HG02852 (cell line): ENCODE measurements at regions not wholly inside any gene's neighbourhood (a gene's known extent, or its start where the extent isn't known, plus 50 kb on each side); places are given as distances from the start of the nearest gene placed in this dataset.
"Not testable (repeated sequence)": the region's sequence is repeated elsewhere in the genome, so short reads cannot be mapped to it uniquely, and the experiment has no call there.

Experiments used
- ATAC-seq: cut with Tn5 transposase; IDR thresholded peaks from one replicate; pipeline ENCODE4 v1.9.1; 2021; ENCODE audit warnings: mild to moderate bottlenecking, moderate library complexity; ENCODE audit not compliant: unreplicated experiment

DNA sequence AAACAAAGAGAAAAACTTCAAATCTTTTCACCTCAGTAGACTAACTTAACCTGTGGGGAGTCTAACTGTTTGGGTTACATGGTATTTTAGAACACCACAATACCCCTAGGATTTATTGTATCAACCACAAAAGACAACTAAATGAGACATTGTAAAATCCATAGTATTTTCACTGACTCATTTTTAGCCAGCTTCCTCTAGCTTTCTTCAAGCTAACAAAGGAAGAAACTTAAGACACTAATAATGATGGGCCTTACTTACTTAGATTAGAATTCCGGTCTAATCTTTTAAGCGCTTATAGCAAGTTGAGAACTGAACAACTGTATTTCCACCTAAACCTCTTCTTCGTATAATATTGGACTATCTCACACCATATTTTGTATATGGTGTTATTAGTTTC lies 529.3 kb downstream of the DMRTA1 start:
- ATAC-seq, result no peak

DNA sequence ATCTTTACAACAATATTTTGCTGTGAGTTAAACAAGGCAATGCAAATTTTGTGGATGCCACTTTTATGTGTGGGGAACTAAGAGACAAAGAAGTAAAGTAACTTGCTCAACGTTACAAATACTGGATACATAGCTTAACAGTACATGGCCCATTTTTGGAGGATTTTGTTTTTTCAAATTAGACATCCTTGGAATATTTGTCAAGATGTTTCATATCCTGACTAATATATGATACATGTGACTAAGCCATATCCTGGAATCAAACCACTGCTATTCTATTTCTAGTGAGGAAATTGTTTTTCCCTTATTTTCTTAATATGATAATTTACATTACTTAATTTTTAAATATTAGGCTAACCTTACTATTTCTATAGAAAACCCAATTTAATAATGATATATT lies 529.8 kb downstream of the DMRTA1 start:
- ATAC-seq, result no peak

DNA sequence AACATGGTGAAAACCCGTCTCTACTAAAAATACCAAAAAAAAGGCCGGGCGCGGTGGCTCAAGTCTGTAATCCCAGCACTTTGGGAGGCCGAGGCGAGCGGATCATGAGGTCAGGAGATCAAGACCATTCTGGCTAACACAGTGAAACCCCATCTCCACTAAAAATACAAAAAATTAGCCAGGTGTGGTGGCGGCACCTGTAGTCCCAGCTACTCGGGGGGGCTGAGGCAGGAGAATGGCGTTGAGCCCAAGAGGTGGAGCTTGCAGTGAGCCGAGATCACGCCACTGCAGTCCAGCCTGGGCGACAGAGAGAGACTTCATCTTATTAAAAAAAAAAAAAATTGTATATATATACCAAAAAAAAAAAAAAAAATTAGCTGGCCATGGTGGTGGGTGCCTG lies 533.8 kb downstream of the DMRTA1 start:
- not testable (repeated sequence) for ATAC-seq

DNA sequence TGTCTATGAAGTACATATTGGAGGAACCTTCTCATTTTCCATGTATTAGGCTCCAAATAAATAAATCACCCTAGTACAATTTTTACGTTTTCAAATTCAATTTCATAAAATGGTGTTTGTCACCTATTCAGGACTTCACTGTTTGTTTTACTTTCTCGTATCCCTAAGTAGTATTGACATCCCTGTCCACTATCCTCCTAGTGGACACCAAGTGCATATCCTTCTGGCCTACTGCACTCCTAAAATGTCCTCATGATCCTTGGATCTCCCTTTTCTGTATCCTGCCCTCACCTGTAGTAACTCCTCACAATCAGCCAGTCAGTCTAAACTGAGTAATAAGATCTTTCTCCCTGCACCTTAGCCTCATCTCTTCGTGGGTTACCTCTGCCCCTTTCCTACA lies 539.9 kb downstream of the DMRTA1 start:
- ATAC-seq, result no peak

DNA sequence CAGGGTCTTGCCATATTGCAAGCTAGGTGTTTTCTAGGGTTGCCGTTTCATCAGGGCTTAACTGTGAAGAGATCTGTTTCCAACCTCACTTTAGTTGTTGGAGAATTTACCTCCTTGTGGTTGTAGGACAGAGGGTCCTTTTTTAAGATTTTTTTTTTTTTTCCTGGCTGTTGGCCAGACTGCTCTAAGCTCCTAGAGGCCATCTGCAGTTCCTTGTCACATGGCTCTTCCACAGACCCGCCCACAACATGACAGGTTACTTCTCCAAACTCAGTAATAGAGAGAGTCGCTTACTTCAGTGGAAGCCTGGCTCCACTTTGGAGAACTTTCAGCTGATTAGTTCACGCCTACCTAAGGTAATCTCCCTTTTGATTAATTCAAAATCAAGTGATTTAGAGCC lies 543.7 kb downstream of the DMRTA1 start:
- ATAC-seq, result no peak

DNA sequence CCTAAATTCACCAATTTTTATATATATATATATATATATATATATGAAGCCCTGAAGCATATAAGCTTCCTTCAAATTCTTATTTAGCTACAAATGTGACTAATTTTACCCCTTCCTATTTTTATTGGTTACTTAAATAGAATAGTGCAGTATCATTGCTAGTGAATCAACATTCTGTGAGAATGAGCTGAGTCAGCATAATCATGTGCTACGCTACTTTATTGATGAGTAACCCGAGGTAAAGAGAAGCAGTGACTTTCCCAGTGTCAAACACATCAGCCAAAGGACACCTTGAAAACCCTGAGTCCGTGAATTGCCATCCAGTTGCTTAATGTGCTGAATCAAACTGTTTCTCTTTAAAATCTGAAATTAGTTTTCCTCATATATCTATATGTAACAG lies 546.2 kb downstream of the DMRTA1 start:
- no peak for ATAC-seq

DNA sequence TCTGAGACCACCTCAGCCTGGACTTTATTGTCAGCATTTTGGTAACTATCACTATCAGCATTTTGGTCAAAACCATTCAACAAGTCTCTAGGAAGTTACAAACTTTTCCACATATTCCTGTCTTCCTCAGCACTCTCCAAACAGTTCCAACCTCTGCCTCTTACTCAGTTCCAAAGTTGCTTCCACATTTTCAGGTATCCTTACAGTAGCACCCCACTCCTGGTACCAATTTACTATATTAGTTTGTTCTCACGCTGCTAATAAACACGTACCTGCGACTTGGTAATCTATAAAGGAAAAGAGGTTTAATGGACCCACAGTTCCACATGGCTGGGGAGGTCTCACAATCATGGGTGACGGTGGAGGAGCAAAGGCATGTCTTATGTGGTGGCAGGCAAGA lies 551.3 kb downstream of the DMRTA1 start:
- no peak for ATAC-seq

DNA sequence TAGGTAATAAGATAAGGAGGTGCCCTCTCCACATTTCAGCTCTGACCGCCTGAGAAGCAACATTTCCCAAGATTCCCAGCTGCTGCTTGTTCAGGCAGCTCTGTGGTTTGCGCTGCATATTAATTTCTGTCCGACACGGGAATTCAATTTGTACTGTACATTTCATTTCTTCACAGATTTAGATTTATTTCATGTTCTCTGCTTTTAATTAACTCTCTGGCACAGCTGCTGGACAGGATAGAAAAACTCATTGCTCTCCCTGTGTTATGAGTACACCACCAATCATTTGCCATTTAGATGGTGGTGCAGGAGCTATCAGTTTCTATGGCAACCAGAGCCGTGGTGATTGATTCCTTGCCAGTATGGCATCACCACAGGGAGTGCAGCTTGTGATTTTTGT lies 558.5 kb downstream of the DMRTA1 start:
- ATAC-seq, result no peak

DNA sequence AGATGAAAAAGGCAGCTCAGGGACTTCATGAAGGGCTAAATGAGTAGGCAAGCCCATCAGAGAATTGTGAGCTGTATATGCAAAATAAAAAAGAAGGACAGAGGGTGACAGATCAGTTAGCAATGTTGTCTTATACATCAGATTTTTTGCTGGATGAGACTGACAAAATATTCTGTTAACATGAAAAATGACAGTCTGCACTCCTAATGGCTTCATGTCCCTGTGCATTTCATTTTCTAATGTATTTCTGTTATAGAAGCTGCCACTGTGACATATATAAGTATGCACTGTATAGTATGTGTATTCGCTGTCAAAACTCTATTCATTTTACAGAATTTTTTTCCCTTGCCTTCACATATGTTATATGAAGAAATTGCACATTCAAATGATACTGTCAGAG lies 559.5 kb downstream of the DMRTA1 start:
- ATAC-seq, result no peak

DNA sequence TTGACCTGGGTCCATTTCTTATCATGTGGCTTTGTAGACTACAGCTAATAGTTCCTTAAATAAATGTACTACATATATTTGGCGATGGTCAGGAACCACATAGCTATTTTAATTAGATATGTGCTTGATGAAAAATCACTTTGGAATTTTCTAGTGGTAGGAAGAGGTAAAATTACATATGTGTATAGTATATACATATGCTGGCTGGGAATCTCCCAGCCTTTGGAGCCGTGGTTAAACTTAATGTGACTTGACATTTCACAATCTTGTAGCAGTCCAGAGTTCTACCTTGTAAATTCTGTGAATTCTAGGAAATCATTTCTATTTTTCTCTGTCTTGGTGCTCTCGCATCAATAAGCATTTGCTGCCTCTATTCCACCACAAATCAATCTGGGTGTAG lies 565.0 kb downstream of the DMRTA1 start:
- no peak for ATAC-seq

DNA sequence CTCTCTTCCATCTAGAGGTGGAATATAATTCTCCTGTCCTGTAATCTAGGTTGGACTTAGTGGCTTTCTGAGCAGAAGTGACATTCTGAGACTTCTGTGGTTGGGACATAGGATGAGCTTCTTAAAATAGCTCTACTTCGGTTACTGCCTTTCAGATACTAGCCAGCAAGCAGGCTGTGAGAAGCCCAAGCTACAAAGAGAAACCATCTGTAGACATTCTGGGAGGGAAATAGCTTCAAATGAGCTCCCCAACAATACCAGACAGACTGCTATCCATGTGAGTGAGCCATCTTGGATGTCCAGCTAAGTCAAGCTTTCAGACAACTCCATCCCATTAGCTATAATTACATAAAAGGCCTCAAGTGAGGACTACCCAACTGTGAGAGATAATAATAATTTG lies 568.9 kb downstream of the DMRTA1 start:
- ATAC-seq, result no peak

DNA sequence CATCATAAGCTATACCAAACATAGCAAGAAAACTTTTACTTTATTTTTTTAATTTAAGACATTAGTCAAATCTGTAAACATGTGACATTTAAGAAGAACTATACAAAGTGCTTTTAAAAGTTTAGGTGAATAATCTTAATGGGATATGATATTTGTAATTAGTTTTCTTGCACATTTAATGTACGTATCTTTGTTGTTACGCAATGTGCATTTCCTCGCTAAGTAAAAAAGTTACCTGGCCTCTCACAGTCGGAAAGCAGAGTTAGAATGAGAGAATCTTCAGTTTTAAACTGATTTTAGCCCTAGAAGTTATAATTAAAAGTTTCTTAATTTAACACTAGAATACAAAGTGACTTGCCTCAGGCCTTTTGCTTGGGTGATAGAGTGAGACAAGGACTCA lies 589.8 kb downstream of the DMRTA1 start:
- ATAC-seq, result no peak

DNA sequence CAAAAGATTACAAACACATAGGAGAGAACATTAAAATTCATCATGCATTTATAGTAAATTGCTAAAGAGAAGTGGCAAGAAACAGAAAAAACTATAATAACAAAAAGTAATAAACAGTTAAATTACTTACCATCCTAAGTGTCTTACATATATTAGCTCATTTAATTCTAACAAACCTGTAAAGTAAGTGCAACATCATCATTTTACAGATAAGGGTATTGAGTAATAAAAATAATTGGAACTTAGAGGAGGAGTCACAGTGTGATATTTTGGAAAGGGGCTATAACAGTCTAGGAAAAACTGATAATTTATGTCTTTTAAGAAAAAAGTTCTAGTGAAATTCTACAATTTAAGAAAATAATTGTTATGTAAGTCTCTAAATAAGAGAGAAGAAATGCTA lies 592.8 kb downstream of the DMRTA1 start:
- ATAC-seq, result no peak

DNA sequence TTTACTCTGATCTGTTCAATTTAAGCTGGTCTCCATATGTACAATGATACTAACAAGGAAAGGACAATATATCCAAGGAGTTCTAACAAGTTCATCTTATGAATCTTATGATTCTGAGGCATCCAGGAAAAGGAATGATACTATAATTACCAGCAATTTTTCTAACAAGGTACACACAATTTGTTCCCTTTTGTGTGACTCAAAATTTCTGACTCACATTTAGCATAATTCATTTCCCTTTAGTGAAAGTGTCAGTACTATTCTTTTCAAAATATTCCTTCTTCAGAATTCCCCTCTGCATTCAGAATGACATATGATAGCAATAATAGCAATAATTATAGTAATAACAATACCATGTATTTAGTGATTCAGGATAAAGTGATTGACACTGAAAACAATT lies 594.8 kb downstream of the DMRTA1 start:
- ATAC-seq, result no peak

DNA sequence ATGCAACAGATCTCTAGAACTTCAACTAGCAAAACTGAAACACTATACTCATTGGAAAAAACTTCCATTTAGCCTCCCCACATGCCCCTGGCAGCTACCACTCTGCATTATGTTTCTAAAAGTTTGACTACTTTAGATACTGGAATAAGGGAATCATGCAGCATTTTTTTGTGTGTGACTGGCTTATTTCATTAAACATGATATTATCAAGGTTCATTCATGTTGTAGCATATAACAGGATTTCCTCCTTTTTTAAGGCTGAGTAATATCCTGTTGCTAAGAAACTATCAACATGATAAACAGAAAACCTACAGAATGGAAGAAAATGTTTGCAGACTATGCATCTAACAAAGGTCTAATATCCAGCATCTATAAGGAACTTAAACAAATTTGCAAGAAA lies 597.9 kb downstream of the DMRTA1 start:
- ATAC-seq, result no peak

DNA sequence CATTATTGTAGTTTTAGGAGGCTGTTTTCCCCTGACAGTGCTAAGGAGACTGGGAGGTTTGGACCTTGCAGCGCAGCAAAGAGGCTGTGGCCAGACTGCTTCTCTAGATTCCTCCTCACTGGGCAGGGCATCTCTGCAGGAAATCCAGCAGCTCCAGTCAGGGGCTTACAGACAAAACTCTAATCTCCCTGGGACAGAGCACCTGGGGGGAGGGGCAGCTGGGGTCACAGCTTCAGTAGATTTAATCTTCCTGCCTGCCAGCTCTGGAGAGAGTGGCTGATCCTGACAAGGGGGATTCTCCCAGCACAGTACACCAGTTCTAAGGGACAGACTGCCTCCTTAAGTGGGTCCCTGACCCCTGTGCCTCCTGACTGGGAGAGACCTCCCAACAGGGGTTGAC lies 599.4 kb downstream of the DMRTA1 start:
- not testable (repeated sequence) for ATAC-seq

DNA sequence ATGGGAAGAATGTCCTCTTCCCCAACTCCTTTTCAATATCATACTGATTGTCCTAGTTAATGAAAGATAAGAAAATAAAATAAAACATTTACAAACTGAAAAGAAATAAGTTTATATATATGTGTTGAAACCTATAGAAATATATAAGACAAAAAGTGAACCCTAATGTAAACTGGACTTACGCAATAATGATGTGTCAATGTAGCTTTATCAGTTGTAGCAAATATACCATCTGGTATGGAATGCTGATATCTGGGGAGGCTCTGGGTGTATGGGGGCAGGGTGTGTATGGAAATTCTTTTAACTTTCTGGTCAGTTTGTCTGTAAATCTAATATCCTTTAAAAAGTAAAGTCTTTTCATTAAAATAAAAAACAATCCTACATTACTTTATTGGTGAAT lies 603.9 kb downstream of the DMRTA1 start:
- no peak for ATAC-seq

DNA sequence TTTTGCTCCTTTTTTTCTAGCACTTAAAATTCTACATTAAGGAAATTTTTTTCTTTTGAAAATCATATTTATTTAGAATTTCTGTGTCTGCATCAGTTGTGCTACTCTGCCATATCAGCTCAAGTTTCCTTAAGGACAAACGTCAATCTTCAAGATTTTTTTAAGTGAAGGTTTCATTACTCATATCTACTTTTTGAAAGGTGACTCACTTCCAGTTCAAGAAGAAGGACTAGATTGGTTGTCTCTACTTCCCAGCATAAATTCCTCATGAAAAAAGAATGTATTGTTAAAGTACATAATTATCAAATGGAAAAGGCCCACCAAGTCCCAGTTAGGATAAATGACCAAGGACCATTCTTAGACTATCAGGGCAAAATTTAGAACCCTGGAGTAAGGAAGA lies 626.5 kb downstream of the DMRTA1 start:
- ATAC-seq, result no peak

DNA sequence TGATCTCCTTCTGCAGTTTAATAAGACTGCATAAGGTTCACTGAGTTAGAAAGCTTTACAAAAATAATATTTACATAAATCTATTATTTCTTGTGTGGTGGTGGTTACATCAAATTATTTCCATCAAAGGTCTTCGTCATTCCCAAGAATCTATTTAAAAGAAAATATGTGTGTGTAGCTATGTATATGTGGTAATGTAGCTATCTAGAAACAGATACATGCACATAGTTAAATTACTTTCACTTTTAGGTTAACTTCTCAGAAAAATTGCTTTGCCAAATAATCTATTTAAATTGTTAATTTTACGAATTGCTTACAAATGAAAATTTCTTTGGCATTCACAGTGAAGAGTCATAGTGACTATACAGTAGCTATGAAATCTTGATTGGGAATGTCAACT lies 633.2 kb downstream of the DMRTA1 start:
- ATAC-seq, result no peak

DNA sequence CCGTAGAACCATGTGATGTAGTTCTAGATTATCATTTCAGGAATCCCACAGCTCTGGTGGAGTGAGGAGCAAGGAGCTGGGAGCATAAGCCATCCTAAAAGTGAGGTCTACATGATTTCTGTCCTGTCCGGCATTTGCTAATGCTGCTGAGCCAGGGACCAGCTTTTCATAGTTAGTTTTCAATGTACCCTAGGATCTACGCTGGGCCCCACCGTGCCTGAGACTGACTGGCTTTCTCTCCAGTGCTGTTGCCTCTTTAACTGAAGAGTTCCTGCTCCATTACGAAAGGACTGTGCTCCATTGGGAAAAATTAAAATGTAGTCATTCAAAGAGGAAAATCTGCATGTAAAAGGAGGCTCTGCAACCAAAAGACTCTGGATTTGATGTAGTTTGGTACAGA lies 634.8 kb downstream of the DMRTA1 start:
- ATAC-seq, result no peak

DNA sequence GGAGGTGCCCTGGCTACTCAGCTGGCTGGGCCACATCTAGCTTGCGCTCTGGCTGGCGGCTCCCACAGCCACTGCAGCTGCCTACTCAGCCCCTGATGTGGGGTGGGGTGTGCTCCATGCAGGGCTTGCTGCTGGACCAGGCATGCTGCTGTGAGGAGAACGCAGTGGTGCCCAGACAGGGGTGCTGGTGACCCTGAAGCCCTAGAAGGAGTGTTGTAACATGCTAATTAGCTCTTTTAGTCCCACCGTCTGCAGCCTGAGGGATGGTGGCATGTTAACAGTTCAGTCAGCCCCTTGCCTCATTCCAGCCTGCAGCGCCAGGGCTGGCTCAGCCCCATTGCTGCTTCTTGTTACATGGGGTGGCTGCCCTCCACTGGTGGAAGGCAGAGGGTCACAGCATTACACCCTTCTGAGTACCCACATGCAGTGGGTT lies 642.3 kb downstream of the DMRTA1 start:
- ATAC-seq, result no peak

DNA sequence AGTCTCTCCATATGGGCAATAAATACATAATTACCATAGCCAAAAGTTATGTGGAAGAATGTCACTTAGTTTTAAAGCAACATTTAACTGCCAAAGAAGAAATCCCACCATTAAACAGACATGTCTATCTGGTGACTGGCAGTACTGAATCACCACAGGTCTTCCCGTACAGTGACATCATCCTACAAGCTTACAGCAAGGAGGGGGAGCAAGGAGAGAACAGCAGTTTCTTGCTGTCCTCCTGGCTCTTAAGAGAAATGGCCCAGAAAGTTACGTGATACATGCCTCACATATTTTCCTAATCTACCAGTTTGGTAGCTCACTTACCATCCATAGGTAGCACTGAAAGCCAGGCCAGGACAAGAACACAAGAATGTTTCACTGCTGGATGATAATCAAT lies 671.0 kb downstream of the DMRTA1 start:
- no peak for ATAC-seq

DNA sequence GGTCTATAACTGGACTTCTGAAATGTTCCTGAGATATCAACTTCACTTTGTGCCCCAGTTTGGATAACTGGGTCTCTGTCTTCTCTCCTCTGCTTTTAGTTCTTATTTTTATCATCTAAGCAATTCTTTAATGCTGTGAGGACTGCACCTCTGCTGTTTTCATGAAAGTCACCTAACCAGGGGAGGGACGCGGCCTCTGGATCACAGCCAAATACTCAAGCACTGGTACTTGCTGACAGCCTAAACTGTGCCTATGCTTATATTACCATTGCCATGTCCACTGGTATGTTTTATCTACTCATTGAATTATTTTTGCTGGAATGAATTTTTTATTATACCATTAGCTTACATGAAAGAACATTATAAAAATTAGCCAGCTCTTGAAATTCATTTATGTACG lies 674.0 kb downstream of the DMRTA1 start:
- no peak for ATAC-seq

DNA sequence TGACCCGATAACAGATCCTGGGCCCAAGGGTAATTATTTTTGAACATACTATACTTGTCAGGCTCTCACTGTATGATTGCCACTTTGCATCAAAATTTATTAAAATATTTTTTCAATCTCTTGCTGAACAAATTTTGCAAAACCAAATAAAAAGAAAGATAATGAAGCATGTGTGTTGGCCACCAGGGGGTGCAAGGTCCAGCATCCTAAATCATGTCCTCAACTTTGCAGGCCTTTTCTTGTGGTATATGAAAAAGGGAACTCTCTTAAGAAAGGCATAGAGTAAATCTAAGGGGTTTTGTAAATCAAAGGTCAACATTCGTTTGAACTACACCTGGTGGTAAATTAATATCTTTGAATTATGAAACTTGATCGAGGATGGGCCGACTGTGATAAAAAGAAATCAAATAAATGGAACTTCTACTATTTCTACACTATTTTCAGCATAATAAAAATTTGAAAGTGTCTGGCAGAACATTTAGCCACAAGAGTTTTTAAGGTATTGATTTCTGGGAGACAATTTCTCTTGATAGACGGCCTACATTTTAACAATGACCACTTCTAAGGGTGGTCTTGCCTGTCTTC lies 676.5 kb downstream of the DMRTA1 start:
- no peak for ATAC-seq
